ENCODE measurements at regions not wholly inside any gene's neighbourhood (a gene's known extent, or its start where the extent isn't known, plus 50 kb on each side); places are given as distances from the start of the nearest gene placed in this dataset.

DNA sequence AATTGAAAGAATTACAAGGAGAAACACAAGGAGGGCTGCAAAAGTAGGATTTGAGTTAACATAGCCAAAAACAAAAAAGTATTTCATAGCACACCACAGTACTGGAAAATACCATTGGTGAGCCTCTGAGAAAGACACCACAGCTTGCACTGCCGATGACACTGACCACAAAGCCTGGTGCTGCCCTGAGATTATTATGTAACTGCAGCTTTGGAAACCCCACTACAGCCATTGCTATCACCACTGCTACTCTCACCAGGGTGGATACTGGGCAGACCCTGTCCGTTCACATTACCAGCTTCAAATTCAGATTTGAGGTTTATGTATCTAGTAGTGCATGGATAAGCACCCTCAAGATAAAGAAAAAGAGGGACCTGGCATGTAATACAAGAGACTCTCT, 1246.7 kb upstream of the SORCS1 start:
- TF ChIP-seq, protein P1, sequence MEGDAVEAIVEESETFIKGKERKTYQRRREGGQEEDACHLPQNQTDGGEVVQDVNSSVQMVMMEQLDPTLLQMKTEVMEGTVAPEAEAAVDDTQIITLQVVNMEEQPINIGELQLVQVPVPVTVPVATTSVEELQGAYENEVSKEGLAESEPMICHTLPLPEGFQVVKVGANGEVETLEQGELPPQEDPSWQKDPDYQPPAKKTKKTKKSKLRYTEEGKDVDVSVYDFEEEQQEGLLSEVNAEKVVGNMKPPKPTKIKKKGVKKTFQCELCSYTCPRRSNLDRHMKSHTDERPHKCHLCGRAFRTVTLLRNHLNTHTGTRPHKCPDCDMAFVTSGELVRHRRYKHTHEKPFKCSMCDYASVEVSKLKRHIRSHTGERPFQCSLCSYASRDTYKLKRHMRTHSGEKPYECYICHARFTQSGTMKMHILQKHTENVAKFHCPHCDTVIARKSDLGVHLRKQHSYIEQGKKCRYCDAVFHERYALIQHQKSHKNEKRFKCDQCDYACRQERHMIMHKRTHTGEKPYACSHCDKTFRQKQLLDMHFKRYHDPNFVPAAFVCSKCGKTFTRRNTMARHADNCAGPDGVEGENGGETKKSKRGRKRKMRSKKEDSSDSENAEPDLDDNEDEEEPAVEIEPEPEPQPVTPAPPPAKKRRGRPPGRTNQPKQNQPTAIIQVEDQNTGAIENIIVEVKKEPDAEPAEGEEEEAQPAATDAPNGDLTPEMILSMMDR (IDR thresholded peaks at IDR 0.05): no peak
- TF ChIP-seq EP300 (IDR thresholded peaks at IDR 0.05): no peak
- TF ChIP-seq, protein P2, sequence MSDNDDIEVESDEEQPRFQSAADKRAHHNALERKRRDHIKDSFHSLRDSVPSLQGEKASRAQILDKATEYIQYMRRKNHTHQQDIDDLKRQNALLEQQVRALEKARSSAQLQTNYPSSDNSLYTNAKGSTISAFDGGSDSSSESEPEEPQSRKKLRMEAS (IDR thresholded peaks at IDR 0.05): no peak
